NB4 (cell line): ENCODE measurements at regions not wholly inside any gene's neighbourhood (a gene's known extent, or its start where the extent isn't known, plus 50 kb on each side); places are given as distances from the start of the nearest gene placed in this dataset.

Source experiments
- POLR2A ChIP-seq: IDR thresholded peaks from 2 replicates; pipeline ENCODE4 v1.6.1; 2011; ENCODE audit warnings: mild to moderate bottlenecking; ENCODE audit not compliant: insufficient read length; ENCODE audit errors: extremely low read depth
- TF ChIP-seq, protein P1 (sequence below): IDR thresholded peaks from one replicate; pipeline ENCODE4 v1.5.1; 2012; ENCODE audit warnings: low read depth, low read length
- TF ChIP-seq, protein P2 (sequence below): IDR thresholded peaks from 2 replicates; pipeline ENCODE4 v1.6.1; 2011; ENCODE audit warnings: low read depth, low read length

DNA sequence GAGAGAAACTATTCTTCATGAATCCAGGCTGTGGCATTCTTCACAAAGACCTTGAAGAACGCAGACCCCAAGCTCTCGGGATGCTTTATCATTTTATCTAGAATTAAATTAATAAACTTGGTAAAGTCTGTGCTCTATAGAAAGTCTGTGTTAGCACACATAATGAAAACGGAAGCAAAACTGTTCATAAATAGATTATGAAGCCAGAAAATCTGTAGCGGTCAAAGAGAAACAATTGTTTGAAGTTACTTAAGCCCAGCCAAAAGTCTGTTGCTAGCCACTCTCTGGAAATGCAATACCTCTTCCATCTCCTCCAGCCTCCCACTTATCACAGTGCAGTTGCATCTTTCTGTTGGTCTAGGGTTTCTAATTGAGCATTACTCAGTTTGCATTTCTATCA is 375.9 kb downstream of the KIF4B start:
- TF ChIP-seq, protein P1, sequence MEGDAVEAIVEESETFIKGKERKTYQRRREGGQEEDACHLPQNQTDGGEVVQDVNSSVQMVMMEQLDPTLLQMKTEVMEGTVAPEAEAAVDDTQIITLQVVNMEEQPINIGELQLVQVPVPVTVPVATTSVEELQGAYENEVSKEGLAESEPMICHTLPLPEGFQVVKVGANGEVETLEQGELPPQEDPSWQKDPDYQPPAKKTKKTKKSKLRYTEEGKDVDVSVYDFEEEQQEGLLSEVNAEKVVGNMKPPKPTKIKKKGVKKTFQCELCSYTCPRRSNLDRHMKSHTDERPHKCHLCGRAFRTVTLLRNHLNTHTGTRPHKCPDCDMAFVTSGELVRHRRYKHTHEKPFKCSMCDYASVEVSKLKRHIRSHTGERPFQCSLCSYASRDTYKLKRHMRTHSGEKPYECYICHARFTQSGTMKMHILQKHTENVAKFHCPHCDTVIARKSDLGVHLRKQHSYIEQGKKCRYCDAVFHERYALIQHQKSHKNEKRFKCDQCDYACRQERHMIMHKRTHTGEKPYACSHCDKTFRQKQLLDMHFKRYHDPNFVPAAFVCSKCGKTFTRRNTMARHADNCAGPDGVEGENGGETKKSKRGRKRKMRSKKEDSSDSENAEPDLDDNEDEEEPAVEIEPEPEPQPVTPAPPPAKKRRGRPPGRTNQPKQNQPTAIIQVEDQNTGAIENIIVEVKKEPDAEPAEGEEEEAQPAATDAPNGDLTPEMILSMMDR, result no peak
- TF ChIP-seq, protein P2, sequence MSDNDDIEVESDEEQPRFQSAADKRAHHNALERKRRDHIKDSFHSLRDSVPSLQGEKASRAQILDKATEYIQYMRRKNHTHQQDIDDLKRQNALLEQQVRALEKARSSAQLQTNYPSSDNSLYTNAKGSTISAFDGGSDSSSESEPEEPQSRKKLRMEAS, result no peak
- TF ChIP-seq POLR2A, result no peak
